ENCODE measurements at regions not wholly inside any gene's neighbourhood (a gene's known extent, or its start where the extent isn't known, plus 50 kb on each side); places are given as distances from the start of the nearest gene placed in this dataset.
"Not testable (repeated sequence)": the region's sequence is repeated elsewhere in the genome, so short reads cannot be mapped to it uniquely, and the experiment has no call there.

DNA sequence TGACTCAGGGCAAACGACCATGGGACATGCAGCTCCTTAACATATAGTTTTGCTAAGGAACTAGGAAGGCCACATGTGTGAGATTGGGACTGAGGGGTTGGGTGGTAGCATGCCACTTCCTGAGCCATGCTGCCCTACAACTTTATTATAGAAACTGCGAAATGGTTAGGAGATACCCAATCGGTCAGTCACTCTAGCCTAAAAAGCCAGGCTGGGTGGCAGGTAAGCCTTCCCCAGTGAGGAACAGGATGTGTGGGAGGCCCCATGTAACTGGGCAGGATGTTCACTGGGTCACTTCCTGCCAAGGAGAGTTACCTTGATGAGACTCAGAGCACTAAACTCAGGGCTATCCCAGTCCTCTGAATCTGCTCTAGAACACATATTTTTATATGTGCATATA lies 123.5 kb downstream of the MAP3K7 start:
- DNase-seq (ENCODE audit: low read depth), result no peak

DNA sequence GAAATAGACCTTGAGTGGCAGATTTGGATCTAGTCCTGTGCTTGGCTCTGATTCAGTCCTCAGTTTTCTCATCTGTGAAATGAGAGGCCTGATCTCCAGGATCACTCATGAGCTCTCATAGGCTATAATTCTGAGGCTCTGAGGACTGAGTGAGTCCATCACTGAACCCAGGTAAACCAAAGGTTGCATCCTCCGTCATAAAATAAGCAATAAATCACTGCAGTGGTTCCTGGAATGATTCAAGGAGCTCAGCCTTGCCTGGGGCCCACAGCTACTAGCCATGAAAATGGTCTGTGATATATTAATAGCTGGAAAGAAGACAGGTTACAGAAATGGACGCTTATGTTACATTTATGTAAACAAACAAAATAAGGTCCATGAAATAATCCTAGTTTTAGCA lies 124.8 kb downstream of the MAP3K7 start:
- DNase-seq (ENCODE audit: low read depth), result no peak

DNA sequence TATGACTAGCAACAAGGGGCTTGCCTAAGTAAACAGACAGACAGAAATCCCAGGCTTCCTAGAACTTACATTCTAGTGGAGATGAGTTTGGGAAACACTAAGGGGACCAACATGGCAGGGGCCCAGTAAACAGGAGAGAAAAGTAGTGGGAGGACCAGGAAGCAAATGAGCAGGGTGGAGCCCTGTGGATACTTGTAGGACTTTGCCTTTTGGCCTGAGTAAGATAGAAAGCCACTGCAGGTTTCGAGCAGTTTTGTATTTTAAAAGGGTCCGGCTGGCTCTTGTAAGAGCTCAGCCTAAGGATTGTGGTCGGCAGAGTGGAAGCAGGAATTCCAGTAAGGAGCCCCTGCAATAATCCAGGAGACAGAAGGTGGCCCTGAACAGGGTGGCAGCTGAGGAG lies 125.5 kb downstream of the MAP3K7 start:
- no peak for DNase-seq (ENCODE audit: low read depth)

DNA sequence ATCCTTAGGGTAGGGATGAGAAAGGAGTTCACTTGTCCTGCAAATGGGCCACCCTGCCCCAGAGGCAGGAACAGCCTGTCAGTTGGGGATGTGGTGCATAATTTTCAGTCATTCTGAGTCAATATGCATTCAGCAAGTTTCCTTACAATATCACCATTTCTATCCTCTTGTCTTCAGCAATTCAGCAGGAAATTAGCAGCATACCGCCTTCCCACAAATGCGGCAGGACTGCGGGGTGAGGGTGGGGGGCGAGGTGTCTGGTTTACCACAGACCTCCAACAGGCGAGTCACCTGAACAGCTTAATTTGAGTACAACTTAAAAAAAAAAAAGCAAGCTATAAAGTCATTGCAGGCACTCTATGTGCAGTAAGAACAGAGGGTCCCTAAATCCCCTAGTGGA lies 126.8 kb downstream of the MAP3K7 start:
- DNase-seq (ENCODE audit: low read depth), result no peak

DNA sequence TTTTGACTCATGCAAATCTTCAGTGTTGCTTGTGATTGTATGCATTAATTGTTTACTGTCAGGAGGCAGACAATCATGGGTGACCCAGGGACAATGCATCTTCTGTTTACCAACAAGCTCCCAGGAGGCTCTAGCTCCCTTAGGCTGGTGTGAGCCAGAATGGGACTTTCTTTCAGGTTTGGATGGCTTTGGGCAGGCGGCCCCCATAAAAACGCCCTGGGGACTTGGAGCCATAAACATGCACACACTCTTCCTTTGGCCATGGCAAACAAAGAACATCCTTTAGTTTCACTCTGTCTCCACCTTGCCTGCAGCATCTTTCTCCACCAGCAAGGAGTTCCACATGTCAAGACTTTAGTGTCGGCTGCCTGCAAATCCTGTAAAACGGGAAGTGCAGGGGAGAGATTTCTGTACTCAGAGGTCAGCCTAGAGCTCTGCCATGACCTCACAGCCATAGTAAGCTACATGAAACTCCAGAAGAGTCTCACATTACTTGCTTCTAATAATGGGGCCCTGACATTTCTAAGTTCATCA lies 127.6 kb downstream of the MAP3K7 start:
- no peak for DNase-seq (ENCODE audit: low read depth)

DNA sequence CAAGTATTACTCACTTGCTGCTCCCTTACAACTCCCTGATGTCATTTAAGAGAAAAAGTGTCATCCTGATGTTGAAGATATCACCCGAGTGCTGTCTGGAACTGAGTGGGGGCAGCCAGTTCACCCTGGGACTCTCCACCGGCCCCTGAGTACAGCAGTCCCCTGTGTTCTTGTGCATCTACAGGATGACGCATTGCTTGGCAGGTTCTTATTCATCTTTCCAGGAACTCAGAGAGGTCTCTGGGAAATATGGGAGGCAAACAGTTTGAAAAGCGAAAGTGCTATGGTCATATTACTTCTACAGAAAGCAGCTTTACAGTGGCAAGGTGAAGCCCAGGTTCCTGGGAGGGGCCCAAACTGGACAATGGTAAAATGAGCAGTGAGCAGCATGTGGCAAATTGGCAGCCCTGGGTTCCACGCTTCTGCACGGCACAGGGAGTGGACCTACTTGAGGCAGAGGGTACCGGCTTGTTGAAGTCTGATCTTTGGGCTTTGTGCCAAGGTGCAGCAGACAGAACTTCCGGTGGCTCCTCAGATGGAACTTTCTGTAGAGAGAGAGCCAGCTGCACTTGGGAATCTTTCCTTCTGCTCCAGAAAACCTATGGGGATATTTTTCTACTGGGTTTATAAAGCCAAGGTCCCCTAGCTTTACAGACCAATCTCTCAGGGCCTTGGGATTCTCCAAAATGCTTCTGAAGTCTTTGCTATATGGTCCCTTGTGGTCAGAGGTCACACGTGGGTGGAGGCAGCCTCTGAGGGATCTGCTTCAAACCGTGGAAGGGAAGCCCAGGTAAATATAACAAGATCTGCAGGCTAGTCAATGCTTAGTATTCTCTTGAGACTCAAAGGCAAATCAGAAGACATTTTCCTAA lies 128.3 kb downstream of the MAP3K7 start:
- DNase-seq (ENCODE audit: low read depth), result peak; percentile 31

DNA sequence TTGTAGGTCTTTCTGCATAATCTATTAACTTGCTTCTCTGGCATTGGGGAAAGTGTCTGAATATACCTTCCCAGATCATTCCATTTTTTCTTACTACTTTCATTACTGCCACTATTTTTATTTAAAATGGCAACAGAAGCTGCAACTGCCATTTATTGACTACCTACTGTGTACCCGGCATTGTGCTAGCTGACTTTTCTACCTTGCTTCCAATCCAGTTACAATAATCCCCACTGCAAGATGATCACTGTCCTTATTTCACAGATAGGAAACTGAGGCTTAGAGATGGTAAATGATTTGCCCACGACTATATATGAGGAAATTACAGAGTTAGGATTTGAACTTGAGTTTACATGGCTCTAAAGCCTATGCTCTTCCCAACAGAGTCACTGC lies 129.0 kb downstream of the MAP3K7 start:
- no peak for DNase-seq (ENCODE audit: low read depth)

DNA sequence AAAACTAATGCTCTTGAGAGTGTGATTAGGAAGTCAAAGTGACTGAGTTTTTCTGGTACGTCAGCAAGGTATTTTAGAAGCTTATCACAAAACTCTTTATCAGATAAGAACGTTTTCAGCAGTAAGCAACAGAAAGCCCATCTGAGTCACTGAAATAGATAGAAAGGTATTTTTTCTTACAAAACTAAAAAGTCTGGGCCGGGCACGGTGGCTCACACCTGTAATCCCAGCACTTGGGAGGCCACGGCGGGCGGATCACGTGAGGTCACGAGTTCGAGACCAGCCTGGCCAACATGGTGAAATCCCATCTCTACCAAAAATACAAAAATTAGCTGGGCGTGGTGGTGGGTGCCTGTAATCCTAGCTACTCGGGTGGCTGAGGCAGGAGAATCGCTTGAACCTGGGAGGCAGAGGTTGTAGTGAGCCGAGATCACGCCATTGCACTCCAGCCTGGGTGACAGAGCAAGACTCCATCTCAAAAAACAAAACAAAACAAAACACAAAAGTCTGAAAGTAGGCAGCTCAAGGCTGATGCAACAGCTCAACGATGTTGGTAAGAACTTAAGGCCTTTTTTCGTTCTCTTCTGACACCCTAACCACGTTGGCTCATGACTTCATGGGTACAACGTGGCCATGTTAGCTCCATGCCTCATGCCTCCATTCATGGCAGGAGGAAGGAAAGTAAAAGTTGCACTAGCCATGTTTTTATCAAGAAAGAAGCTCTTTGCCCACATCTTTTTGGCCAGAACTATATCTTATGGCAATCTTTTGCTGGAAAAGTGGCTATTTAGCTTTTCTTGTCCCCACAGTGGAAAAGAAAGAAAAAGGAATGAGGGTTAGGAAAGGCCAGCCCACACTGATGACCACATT lies 129.6 kb downstream of the MAP3K7 start:
- DNase-seq (ENCODE audit: low read depth), result not testable (repeated sequence)

DNA sequence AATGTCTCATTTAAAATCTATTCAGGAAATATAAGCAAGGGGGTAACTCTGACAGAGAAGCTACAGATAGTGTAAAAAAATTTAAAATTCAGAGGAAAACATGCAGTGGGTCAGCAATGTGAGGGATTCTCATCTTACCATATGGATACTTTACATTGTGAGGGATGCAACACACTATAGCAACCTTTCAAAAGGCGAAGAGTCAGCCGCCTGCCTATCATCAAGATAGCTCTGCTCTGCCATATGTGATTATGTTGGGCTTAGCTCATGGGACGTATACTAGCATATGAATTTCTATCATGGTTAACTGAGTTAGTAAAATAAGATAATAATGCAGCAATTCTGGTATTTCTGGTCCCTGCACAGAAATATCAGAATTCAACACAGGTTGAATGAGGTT lies 130.9 kb downstream of the MAP3K7 start:
- no peak for DNase-seq (ENCODE audit: low read depth)

DNA sequence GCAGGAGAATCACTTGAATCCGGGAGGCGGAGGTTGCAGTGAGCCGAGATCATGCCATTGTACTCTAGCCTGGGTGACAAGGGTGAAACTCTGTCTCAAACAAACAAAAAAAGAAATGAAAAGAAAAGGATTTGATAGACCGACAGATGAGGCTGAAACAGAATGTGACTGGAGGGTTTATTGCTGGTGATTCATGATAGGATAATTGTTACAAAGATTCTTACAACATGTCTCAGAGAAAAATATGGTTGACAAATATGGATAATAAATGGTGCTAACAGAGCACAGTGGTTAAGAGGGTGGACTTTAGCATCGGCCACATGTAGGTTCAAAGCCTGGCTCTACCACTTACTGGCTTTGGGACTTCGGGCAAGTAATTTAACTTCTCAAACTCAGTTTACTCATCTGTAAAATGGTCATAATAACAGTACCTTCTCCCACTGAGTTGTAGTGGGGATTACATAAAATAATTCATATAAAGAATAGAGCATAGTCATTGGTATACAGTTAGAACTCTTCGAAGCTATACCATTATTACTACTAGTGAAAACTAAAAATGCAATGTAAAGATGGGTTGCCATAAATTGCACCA lies 131.9 kb downstream of the MAP3K7 start:
- DNase-seq (ENCODE audit: low read depth), result peak; percentile 17

DNA sequence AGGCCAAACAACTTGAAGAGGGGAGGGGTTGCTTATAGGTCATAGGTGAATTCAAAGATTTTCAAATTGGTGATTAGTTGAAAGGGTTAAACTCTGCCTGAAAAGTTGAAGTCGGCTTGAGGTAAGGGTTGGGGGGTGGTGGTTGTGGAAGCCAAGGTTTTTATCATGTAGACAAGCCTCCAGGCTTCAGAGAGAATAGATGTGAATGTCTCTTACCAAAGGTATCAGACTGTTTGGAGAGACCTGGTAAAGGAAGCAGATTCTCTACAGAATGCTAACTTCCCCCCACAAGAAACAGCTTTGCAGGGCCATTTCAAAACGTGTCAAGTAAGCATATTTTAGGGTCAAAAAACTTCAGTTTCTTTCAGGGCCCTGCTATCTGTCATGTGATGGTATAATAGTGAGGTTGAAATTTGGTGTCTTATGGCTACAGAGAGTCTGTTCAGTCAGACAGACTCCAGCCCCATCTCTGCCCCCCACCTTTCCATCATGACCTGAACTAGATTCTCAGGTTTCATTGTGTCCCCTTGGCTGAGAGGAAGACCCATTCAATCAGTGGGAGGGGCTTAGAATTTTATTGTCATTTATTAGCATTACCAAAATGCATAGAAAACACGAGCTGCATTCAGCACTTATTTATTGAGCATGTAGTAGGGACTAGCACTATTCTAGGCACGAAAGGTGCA lies 136.5 kb downstream of the MAP3K7 start:
- DNase-seq (ENCODE audit: low read depth), result no peak

DNA sequence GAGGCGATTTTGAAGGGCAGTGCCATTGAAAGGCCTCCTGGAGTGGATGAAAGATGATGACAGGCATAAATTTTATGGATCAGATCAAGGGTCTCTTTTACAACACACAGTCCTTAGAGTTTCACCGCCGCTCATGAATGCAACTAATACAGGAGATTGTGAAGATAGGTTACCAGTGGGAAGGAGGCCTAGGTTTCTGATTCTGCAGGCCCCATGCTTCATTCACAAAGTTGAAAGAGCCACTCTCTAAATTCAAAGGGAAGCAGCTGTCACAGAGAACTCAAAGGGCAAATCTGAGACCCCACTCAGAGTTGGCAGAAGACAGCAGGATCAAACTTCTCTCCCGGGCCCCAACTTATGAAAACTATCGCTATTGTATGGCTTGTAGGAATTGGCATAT lies 137.6 kb downstream of the MAP3K7 start:
- DNase-seq (ENCODE audit: low read depth), result no peak

DNA sequence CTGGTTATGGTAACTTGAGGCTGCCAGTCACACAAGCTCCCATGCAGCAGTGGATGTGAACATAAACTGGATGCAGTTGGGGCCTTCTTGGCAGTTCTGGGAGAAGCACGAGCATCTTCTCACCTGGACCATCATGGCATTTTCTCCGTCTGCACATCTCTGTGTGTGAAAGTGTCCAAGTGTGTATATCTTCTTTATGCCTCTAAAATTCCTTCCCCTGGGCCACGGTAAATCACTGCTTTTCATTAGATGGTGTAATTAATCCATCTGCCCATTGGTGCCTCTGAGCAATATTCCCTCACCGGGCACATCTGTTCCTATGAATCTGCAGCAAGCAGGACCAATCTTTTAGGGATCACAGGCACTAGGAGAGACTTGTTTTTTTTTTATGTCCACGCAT lies 138.0 kb downstream of the MAP3K7 start:
- no peak for DNase-seq (ENCODE audit: low read depth)

DNA sequence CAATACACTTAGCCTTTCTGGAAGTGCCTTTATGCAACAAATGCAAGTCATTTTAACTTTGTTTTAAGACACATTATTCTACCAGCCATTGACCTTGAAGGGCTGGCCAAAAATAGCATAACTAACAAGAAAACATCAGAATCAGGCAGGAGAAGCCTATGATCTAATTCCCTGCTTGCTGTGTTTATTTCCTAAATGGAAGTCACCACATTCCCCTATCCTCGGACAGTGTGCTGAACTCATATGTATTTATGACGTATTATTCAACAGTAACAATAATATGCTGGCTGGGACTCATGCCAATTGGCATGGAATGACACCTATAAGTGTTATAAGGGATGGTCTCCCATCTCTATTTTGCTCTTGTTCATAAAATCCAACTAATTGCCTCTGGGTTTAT lies 140.7 kb downstream of the MAP3K7 start:
- DNase-seq (ENCODE audit: low read depth), result no peak

DNA sequence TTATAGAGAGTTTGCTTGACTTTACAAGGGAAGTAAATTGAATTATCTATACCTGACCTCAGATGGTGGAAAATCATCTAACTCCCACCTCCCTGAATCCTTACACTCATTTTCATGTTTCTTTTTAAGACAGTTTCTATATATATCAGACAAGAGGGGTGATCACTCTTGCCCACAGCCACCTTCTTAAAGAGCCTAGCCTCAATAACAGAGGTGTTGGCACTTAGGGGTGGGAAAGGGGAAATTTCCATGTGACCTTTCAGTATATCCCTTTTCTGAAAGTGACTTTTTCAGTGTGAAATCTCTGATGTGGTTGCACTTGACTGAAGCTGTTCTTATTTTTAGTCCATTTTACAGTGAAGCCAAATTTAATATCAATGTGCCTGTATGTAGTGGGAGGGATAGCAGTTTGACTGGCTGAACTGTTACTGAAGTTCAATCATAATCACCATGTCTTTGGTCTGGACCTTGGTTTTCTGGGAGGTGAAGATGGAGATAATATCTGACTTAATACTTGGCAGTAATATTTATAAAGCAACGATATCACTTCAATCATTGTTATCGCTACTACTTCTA lies 141.3 kb downstream of the MAP3K7 start:
- no peak for DNase-seq (ENCODE audit: low read depth)

DNA sequence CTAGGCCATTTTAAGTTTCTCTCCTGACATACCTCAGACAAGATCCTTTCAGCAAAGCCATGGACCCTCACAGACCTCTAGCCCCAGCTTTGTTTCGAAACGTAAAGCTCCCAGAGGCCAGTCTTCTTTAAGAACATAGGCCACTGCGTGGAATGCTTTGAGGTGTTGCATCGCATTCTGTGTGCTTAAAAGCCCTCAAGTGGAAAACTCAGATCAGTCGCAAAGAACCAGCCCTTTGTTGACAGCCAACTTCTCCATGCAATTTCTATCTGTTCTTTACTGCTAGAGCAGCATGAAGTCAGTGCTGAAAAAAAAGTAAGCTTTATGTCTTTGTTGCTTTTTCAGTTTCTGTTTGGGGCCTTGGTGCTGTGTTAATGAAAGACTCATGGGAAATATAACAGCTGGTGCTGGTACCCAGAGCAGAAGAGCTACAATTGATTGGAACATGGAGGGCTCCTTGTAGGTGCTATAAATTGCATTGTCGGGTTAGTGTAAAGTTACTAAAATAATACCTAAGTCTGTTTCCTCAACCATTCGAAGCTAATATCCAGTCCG lies 142.6 kb downstream of the MAP3K7 start:
- no peak for DNase-seq (ENCODE audit: low read depth)

DNA sequence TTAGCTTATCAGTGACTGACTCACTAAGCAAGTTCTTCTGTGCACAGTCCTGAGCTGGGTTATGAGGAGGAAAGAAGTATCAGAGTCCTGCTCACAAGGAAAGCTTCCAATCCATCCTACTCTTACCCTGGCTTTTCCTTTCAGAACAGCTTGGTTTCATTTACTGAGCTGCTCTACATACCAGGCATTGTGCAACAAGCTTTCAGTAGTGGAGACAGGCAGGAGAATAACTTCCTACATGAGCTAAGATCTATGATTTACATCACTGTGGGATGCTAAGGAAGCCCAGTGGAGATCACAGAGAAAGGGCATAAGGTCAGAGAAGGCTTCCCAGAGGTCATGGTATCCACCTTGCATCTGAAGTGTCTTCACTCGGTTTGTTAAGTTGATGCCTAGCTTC lies 144.5 kb downstream of the MAP3K7 start:
- DNase-seq (ENCODE audit: low read depth), result no peak

DNA sequence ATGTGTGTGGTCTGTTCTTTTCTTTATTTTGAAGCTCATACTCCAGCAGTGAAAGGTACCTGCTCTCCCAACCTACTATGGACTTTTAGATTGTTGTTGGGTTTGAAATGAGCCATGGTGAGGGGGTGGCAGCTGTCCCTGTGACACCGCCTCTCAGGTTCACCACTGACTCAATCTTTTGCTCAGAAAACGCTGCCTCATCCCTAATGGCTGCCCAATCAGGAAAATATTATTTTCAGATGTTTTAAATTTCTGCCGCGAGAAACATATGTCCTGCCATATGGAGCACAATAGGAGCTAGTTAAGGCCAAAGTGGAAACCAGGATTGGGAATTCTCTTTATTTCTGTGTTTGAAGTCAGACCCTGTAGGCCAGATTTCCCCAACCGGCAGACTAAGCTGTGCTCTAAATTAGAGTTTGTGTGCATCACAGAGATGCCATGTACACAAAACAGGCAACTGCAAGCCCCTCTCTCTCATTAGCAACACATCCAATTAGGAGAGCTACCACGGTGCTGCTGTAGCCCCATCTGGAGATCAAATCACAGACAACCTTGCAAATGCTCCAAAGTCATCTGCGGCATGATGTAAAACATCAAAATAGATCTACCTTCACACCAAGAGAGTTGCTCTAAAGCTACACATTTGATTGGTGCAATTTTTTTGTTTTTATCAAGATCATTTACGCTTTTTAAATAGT lies 144.1 kb upstream of the BACH2 start:
- DNase-seq (ENCODE audit: low read depth), result no peak

DNA sequence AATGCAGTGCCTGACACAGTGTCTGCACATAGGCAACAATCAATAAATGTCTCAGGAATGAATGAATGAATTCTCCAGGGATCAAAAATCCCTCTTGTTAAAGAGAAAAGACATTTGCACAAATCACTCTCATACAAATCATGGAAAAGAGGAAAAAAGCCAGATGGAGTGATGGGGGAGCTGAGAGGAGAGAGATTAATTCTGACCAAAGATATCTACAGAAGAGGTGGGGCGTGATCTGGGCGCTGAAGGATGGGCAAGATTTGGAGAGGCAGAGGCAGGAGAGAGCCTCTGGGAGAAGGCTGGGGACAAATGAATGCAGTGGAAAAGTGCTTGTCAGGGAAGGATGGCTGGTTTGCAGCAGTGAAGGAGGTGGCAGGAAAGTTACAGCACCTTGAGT lies 142.9 kb upstream of the BACH2 start:
- DNase-seq (ENCODE audit: low read depth), result no peak

DNA sequence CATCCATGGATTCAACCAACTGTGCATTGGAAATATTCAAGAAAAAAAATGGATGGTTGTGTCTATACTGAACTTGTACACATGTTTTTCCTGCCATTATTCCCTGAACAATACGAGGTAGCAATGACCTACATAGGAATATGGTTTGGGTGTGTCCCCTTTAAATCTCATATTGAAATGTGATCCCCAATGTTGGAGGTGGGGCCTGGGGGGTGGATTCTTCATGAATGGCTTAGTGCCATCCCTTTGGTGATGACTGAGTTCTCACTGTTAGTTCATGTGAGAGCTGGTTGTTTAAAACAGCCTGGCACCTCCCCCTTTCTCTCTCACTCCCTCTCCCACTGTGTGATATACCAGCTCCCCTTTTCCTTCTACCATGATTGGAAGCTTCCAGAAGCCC lies 139.8 kb upstream of the BACH2 start:
- DNase-seq (ENCODE audit: low read depth), result no peak

All from LHCN-M2 (cell line).